GM19463 (cell line): ENCODE measurements at regions not wholly inside any gene's neighbourhood (a gene's known extent, or its start where the extent isn't known, plus 50 kb on each side); places are given as distances from the start of the nearest gene placed in this dataset.

Source experiments
- ATAC-seq: cut with Tn5 transposase; IDR thresholded peaks from one replicate; pipeline ENCODE4 v1.9.1; 2021; ENCODE audit warnings: mild to moderate bottlenecking, moderate library complexity; ENCODE audit not compliant: unreplicated experiment

- no peak for ATAC-seq
Observed at GRCh38 chr4:56209767-56210166, 177.5 kb downstream of the AASDH start.

DNA sequence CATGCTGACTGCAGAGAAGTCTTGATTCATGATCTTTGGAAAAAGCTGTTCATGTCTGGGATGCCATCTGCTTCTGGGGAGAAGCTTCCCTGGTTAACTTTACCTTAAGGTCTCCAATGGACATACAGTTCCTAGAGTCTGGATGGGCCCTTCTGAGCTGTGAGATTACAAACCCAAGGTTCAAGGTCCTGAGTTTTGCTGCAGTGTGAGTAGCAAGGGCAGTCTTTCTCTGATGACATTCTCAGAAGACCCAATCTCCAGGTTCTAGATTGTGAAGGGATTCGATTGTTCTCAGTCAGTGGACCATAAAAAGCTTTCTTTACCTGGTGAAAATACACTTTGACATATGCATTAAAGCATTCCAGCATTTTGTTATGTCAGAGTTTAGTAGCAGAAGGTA is 179.2 kb downstream of the AASDH start:
- ATAC-seq: no peak

GRCh38 chr4:56206258-56206657 is 181.0 kb downstream of the AASDH start:
- ATAC-seq: no peak

- ATAC-seq: no peak
Observed at GRCh38 chr4:56200275-56200674, 187.0 kb downstream of the AASDH start.

DNA sequence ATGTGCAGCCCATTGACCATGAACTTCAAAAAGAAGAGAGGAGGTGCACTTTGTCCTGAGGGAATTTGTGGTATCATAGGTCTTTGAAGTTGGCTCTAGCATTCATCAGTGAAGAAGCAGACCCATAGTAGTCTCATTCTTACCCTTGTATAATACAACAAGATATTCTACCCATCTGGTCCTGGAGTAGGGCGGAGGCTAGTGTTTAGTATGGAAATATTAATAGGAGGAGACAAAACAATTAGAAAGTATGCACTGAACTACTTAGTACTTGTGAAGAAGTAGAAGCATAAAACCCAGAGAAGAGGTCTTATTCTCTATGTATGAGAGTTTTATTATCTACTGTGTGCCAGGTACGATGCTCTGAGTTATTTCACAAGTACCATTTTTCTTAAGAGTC is 189.0 kb downstream of the AASDH start:
- no peak for ATAC-seq

DNA sequence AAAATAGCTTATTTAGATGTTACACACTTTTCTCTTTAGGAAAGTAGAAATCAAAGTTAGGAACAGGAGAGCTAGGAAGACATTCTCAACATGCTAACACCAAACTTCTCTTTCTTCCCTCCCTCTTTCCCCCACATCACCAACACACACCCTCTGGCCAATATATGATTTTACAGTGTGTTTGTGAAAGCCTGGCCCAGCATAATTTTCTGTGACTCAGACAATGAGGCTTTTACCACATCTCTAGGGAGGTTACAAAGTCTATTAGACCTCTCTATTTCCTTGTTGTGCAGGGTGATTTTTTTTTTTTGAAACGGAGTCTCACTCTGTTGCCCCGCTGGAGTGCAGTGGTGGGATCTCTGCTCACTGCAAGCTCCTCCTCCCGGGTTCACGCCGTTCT is 189.9 kb downstream of the AASDH start:
- ATAC-seq: no peak

- ATAC-seq: no peak
Observed at GRCh38 chr4:56195025-56195424, 192.3 kb downstream of the AASDH start.

DNA sequence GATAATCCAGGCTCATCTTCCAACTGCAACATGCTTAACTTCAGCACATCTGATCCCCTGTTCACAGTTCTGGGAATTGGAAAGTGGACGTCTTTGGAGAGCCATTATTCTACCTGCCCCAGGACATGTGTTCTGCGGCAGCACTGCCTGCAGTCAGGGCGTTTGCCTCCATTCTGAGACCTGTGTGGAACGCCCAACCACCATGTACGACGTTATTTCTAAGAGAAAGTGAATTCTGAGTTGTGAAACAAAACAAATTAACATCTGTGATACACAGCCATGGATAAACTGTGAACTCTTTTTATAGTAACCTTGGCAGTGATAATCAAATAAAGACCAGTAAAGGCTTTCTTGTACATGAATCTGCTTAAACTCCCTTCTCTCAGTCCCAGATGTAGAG is 195.8 kb downstream of the AASDH start:
- no peak for ATAC-seq

- ATAC-seq: no peak
Observed at GRCh38 chr4:56187688-56188087, 199.6 kb downstream of the AASDH start.

- ATAC-seq: no peak
Observed at GRCh38 chr4:56186808-56187523, 200.3 kb downstream of the AASDH start.

- no peak for ATAC-seq
Observed at GRCh38 chr4:56185901-56186300, 201.4 kb downstream of the AASDH start.

GRCh38 chr4:56184214-56184613 is 203.1 kb downstream of the AASDH start:
- ATAC-seq: no peak

GRCh38 chr4:56183344-56183959 is 203.8 kb downstream of the AASDH start:
- peak; percentile 83 for ATAC-seq

GRCh38 chr4:56182356-56182755 is 204.9 kb downstream of the AASDH start:
- ATAC-seq: no peak

- no peak for ATAC-seq
Observed at GRCh38 chr4:56181140-56181953, 205.9 kb downstream of the AASDH start.

DNA sequence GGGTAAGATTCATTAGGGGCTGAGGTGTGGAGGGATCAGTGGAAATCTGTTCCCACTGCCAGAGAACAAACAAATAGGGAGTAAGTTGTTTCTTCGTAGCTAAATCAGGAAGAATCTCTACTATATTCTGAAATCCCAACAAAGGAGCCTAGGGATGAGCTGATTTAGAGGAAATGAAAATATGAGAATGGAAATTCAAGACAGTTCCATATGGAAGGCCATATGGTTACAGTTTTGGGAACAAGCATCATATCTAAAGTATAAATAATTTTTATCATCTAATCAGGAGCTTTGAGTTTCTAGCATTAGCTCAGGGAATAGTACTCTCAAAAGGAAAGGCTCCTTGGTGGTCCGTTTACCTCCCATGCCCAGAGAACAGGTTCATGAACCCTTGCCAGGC is 218.2 kb downstream of the AASDH start:
- no peak for ATAC-seq

DNA sequence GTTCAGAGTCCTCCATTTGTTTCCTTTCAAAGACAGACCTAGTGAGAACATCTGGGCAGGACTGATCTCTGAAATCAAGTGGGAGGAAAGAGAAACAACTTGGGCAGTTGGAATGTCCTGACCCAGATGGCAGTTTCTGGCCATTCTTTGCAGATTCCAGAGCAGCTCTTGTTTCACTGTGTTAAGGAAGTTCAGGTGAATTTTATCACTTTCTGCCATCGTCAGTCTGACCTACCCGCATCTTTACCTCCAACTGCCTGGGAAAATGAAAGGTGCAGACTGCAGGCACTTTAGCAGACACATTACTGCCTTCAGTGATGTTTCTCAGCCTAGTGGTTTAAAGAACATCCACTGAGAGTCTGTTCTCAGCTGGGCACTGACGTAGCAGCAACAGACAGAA is 216.2 kb downstream of the CEP135 start:
- no peak for ATAC-seq

GRCh38 chr4:56160636-56161035 is 211.9 kb downstream of the CEP135 start:
- no peak for ATAC-seq

DNA sequence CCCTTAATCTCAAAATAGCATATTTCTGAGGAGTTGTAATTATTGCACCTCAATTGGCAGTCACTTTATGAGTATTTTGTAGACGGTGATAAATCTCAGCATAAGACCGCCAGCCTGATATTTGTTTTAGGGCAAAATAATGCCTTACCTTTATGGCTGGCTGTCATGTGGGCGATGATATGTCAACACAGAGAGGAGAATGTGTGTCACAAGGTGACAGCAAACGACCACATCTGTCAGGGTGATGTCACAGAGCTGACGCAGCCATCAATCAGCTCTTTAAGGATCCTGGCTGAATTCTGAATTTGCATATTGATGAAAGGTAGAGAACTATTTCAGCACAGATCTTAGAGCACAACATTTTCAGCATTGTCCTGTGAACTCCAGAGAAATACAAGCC is 209.7 kb downstream of the CEP135 start:
- ATAC-seq: no peak

DNA sequence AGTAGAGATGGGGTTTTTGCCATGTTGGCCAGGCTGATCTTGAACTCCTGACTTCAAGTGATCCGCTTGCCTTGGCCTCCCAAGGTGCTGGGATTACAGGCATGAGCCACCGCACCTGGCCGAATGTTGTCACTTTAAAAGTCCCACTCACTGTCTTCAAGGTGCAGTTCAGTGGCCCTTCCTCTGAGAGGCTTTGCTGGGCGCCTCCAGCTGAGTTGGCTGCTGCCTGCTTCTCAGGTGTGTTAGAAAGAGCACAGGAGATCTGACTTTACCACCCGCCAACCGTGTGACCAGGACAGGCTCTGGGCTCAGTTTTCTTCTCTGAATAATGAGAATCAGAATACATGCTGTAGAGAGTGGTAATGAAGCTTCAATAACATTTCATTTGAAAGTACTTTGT is 207.4 kb downstream of the CEP135 start:
- ATAC-seq: no peak

GRCh38 chr4:56155432-56155831 is 206.7 kb downstream of the CEP135 start:
- ATAC-seq: no peak

DNA sequence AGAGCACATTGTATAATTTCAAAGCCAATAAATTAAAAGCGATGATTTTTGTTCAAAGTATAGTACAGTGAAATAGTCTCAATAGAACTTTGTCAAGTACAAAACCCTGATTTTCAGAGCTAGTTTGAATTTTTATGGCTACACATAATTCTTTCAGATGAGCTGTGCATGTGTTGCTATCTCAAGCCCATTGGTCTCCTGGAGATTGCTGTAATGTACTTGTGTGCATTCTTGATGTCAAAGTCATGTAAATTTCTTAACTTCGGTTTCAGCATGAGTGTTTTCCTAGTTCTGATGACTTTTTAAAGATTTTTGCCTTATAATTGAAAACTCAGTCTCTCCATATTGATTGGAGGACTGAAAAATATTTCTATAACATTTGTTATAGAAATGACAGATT is 200.8 kb downstream of the CEP135 start:
- ATAC-seq: no peak
